HG02588 (cell line): ENCODE measurements at regions not wholly inside any gene's neighbourhood (a gene's known extent, or its start where the extent isn't known, plus 50 kb on each side); places are given as distances from the start of the nearest gene placed in this dataset.

Experiments used
- ATAC-seq: cut with Tn5 transposase; IDR thresholded peaks from one replicate; pipeline ENCODE4 v1.9.1; 2021; ENCODE audit warnings: mild to moderate bottlenecking, moderate library complexity; ENCODE audit not compliant: unreplicated experiment

GRCh38 chr10:3692387-3692999, 92.5 kb downstream of the KLF6 start:
- ATAC-seq: no peak

GRCh38 chr10:3691482-3691881, 93.5 kb downstream of the KLF6 start:
- ATAC-seq: no peak

- ATAC-seq: no peak
Measured at GRCh38 chr10:3689871-3690510, 95.0 kb downstream of the KLF6 start.

GRCh38 chr10:3687510-3688081, 97.4 kb downstream of the KLF6 start:
- no peak for ATAC-seq

- no peak for ATAC-seq
Measured at GRCh38 chr10:3685384-3685783, 99.6 kb downstream of the KLF6 start.

- no peak for ATAC-seq
Measured at GRCh38 chr10:3684891-3685290, 100.1 kb downstream of the KLF6 start.

GRCh38 chr10:3683560-3683959, 101.4 kb downstream of the KLF6 start:
- no peak for ATAC-seq

- no peak for ATAC-seq
Measured at GRCh38 chr10:3682745-3683144, 102.3 kb downstream of the KLF6 start.

GRCh38 chr10:3681642-3682554, 103.1 kb downstream of the KLF6 start:
- ATAC-seq: no peak

- ATAC-seq: no peak
Measured at GRCh38 chr10:3679950-3680629, 104.9 kb downstream of the KLF6 start.

GRCh38 chr10:3678629-3679227, 106.3 kb downstream of the KLF6 start:
- ATAC-seq: no peak

- ATAC-seq: no peak
Measured at GRCh38 chr10:3676564-3676963, 108.4 kb downstream of the KLF6 start.

- ATAC-seq: no peak
Measured at GRCh38 chr10:3672220-3672619, 112.8 kb downstream of the KLF6 start.

GRCh38 chr10:3671386-3671955, 113.5 kb downstream of the KLF6 start:
- no peak for ATAC-seq

- ATAC-seq: no peak
Measured at GRCh38 chr10:3668966-3669330, 116.1 kb downstream of the KLF6 start.

GRCh38 chr10:3668276-3668965, 116.6 kb downstream of the KLF6 start:
- ATAC-seq: no peak

- no peak for ATAC-seq
Measured at GRCh38 chr10:3666525-3667302, 118.3 kb downstream of the KLF6 start.

- ATAC-seq: no peak
Measured at GRCh38 chr10:3665316-3665908, 119.6 kb downstream of the KLF6 start.

- ATAC-seq: no peak
Measured at GRCh38 chr10:3662775-3663174, 122.2 kb downstream of the KLF6 start.
